K562 (cell line): ENCODE measurements at regions not wholly inside any gene's neighbourhood (a gene's known extent, or its start where the extent isn't known, plus 50 kb on each side); places are given as distances from the start of the nearest gene placed in this dataset.

Experiments
- ATAC-seq: fragments of 200-7000 bp; cut with Tn5 transposase; 3 replicates; pipeline ENCODE4 v1.9.1; 2020; ENCODE audit warnings: moderate library complexity
- BruUV-seq: library from RNA; stranded (reverse); fragments of 400-500 nt; replicated peaks from 2 replicates; lab custom pipeline; 2021; lab: Mats Ljungman, UMichigan
- CTCF ChIA-PET: fragments of 300-600 bp; formaldehyde crosslinking; extraction: SDS; loops from one replicate; lab custom pipeline; 2021; ENCODE audit warnings: low intra/inter-chr PET ratio; lab: Yijun Ruan, JAX
- POLR2A ChIA-PET: fragments of 300-600, 350-650 bp; sonication (Branson Sonifier 250); formaldehyde crosslinking; extraction: SDS; loops from one replicate; lab custom pipeline; 2021; ENCODE audit warnings: antibody characterized with exemption, inconsistent platforms; lab: Yijun Ruan, JAX
- DNase-seq, 4 experiments: peaks; one replicate each; pipeline versions ENCODE4 v3.0.0 to v3.0.0-alpha.2; 2011 to 2018; ENCODE audit warnings: low spot score in 3 of 4, mixed read lengths in 3 of 4; ENCODE audit errors: extremely low read depth in 1 of 4
- FAIRE-seq: peaks from 2 replicates; lab custom pipeline; 2011; peaks lifted over from hg19 to GRCh38; lab: Jason Lieb, UNC
- H2AFZ ChIP-seq: 2 replicates; pipeline ENCODE4 v1.6.0; 2011; ENCODE audit warnings: low read depth, low read length, control low read depth, inconsistent platforms
- H3K27ac ChIP-seq: fragments of 200-600 bp; 3 replicates; pipeline ENCODE4 v1.8.0; 2011; ENCODE audit warnings: low read depth, mild to moderate bottlenecking, control low read depth, inconsistent platforms, low read length, moderate library complexity, mixed read lengths; ENCODE audit errors: extremely low read depth
- H3K27me3 ChIP-seq, 2 experiments: fragments of 300-600 bp in 1 of 2; 2 replicates in 1 of 2; 3 replicates in 1 of 2; pipeline versions ENCODE4 v1.6.0 to v1.8.0; 2011; ENCODE audit warnings: inconsistent platforms in 2 of 2, low read length in 2 of 2, mild to moderate bottlenecking in 1 of 2, mixed read lengths in 1 of 2, moderate library complexity in 1 of 2; ENCODE audit not compliant: control insufficient read depth in 2 of 2, insufficient read depth in 2 of 2
- H3K36me3 ChIP-seq: fragments of 300-600 bp; 3 replicates; pipeline ENCODE4 v1.8.0; 2011; ENCODE audit warnings: mild to moderate bottlenecking, low read length, inconsistent platforms; ENCODE audit not compliant: control insufficient read depth, insufficient read depth
- H3K4me1 ChIP-seq, 2 experiments: fragments of 200-600 bp in 1 of 2; replicated peaks in 1 of 2; 2 replicates in 1 of 2; 3 replicates in 1 of 2; pipeline versions ENCODE4 v1.5.1 to v1.8.0; 2011; ENCODE audit warnings: inconsistent platforms in 2 of 2, low read length in 2 of 2, mild to moderate bottlenecking in 1 of 2, mixed read lengths in 1 of 2, moderate library complexity in 1 of 2; ENCODE audit not compliant: control insufficient read depth in 2 of 2, insufficient read depth in 2 of 2
- H3K4me2 ChIP-seq: 2 replicates; pipeline ENCODE4 v1.6.1; 2011; ENCODE audit warnings: low read length, control low read depth, inconsistent platforms, mixed read lengths; ENCODE audit not compliant: insufficient read depth
- H3K4me3 ChIP-seq: fragments of 200-600 bp; sonication (generic), shearing (Covaris generic); 2 replicates; pipeline ENCODE4 v1.5.1; 2016; ENCODE audit warnings: control low read depth, inconsistent platforms
- H3K79me2 ChIP-seq: fragments of 200-600 bp; 3 replicates; pipeline ENCODE4 v1.8.0; 2011; ENCODE audit warnings: low read length, inconsistent platforms; ENCODE audit not compliant: control insufficient read depth, insufficient read depth
- H3K9ac ChIP-seq, 2 experiments: 2 replicates each; pipeline versions ENCODE4 v1.6.0 to v1.6.1; 2011; ENCODE audit warnings: low read depth in 2 of 2, low read length in 2 of 2, control low read depth in 1 of 2, inconsistent platforms in 1 of 2, mild to moderate bottlenecking in 1 of 2, mixed read lengths in 1 of 2; ENCODE audit not compliant: insufficient read depth in 1 of 2
- H3K9me1 ChIP-seq: one replicate; pipeline ENCODE4 v1.6.0; 2011; ENCODE audit warnings: inconsistent platforms, mild to moderate bottlenecking, low read length, moderate library complexity; ENCODE audit not compliant: control insufficient read depth, insufficient read depth
- H3K9me3 ChIP-seq: replicated peaks from 2 replicates; pipeline ENCODE4 v1.5.1; 2011; ENCODE audit warnings: low read depth, low read length, inconsistent platforms; ENCODE audit not compliant: control insufficient read depth, insufficient read depth
- H4K20me1 ChIP-seq: replicated peaks from 2 replicates; pipeline ENCODE4 v1.6.1; 2011; ENCODE audit warnings: low read length, inconsistent platforms, mixed read lengths; ENCODE audit not compliant: control insufficient read depth, insufficient read depth
- ARHGAP35 ChIP-seq: fragments of 450-650 bp; IDR thresholded peaks from 2 replicates; pipeline ENCODE4 v1.6.1; 2018; ENCODE audit not compliant: partially characterized antibody
- CC2D1A ChIP-seq: fragments of 450-650 bp; IDR thresholded peaks from 2 replicates; pipeline ENCODE4 v1.6.1; 2017; ENCODE audit warnings: mild to moderate bottlenecking
- CREM ChIP-seq: IDR thresholded peaks from 2 replicates; pipeline ENCODE4 v1.6.1; 2014; ENCODE audit warnings: antibody characterized with exemption, low read depth
- CTCF ChIP-seq, 3 experiments: IDR thresholded peaks in 2 of 3; conservative IDR thresholded peaks in 1 of 3; 2 replicates each; pipeline ENCODE4 v1.5.1; 2011 to 2012; ENCODE audit warnings: low read length in 3 of 3, mild to moderate bottlenecking in 3 of 3, control low read depth in 2 of 3, improper control_type of control experiment in 1 of 3, inconsistent platforms in 1 of 3, low read depth in 1 of 3, mixed read lengths in 1 of 3, moderate library complexity in 1 of 3; ENCODE audit not compliant: insufficient read depth in 2 of 3
- LCOR ChIP-seq: sonication (generic); formaldehyde crosslinking; IDR thresholded peaks from 2 replicates; pipeline ENCODE4 v1.8.0; 2022; ENCODE audit warnings: mild to moderate bottlenecking, missing genetic modification reagents
- SAFB ChIP-seq: fragments of 200-400 bp; formaldehyde crosslinking; IDR thresholded peaks from 2 replicates; pipeline ENCODE4 v1.6.1; 2017; ENCODE audit warnings: low read depth, low read length, borderline replicate concordance
- U2AF1 ChIP-seq: fragments of 200-400 bp; formaldehyde crosslinking; optimal IDR thresholded peaks from 2 replicates; pipeline ENCODE3; 2017; ENCODE audit warnings: mild to moderate bottlenecking, low read depth, low read length, moderate library complexity
- ZNF639 ChIP-seq, 2 experiments: fragments of 200-800 bp in 1 of 2; sonication (Bioruptor generic) in 1 of 2; sonication (generic) in 1 of 2; formaldehyde crosslinking in 1 of 2; IDR thresholded peaks in 1 of 2; conservative IDR thresholded peaks in 1 of 2; 2 replicates each; pipeline versions ENCODE4 v1.5.0 to v1.6.1; 2016 to 2020; ENCODE audit warnings: missing compliant biosample characterization in 1 of 2, missing genetic modification characterization in 1 of 2, missing genetic modification reagents in 1 of 2
- WGBS: fragments of 100-300 bp; shearing (Covaris generic); methylation state at CpG from one replicate; pipeline ENCODE4 v1.1.6; 2016; ENCODE audit warnings: low coverage, mixed read lengths; ENCODE audit not compliant: insufficient coverage; ENCODE audit errors: missing lambda C conversion rate; 5-methylcytosine and 5-hydroxymethylcytosine counted together
- in situ Hi-C: fragments of 300-500 bp; cut with MboI; formaldehyde crosslinking; loops from 4 replicates; pipeline ENCODE4 v1.15.0; 2018; ENCODE audit warnings: inconsistent platforms, mixed read lengths
- intact Hi-C: fragments of 100-400 bp; cut with micrococcal nuclease; formaldehyde crosslinking; loops from 2 replicates; pipeline ENCODE4 v1.14.2; 2022

- TF ChIP-seq ZNF639 (CRISPR knock-in tag; conservative IDR thresholded peaks at IDR 0.05 in 1 of 2, IDR thresholded peaks at IDR 0.05 in 1 of 2), result no peak
- 0 out of 2 replicates have a peak, but pooled peaks have one; percentile 21 for TF ChIP-seq CC2D1A
- peak; percentile 48 to 71 (median 63) for TF ChIP-seq CTCF (IDR thresholded peaks at IDR 0.05 in 2 of 3, conservative IDR thresholded peaks at IDR 0.05 in 1 of 3; ENCODE audit: insufficient read depth in 2 of 3, low read depth in 1 of 3, low read length in 3 of 3)
- TF ChIP-seq SAFB, result no peak
- no peak for TF ChIP-seq CREM
- TF ChIP-seq U2AF1, result no peak
- TF ChIP-seq ARHGAP35, result no peak
- TF ChIP-seq LCOR, result no peak
These were observed 134.9 kb upstream of the ADCY2 start (continued) for GRCh38 chr5:7261049-7261448.

- Histone ChIP-seq H4K20me1 (no peaks in the 10 kb centered on the region), H3K27me3 (no peaks in the 10 kb centered on the region), H3K4me3 (no peak overlapping the region), H3K79me2 (no peaks in the 10 kb centered on the region), H3K4me2 (no peak overlapping the region), H3K9me3 (no peaks in the 10 kb centered on the region), H3K36me3 (no peaks in the 10 kb centered on the region), H3K27ac (no peak overlapping the region), H3K9me1 (no peaks in the 10 kb centered on the region), H3K9ac (no peak overlapping the region), H2AFZ (no peak overlapping the region), H3K4me1 (no peaks in the 10 kb centered on the region)
- in situ Hi-C loops, result no loop called here
- FAIRE-seq, result no peak
- intact Hi-C loops, result loop anchor here (1.0 to 5.0 kb wide), 3 partner anchors 130 to 554 kb away; no protein-coding TSS in a partner anchor
- no peak for ATAC-seq
- ChIA-PET CTCF (interaction anchor here (1.1 to 1.8 kb wide), 2 partner anchors 485 to 554 kb away, joined by 3 to 7 read pairs; no protein-coding TSS in a partner anchor), POLR2A (no interaction called here)
- no TSS peak for BruUV-seq
- DNase-seq, result no peak
- WGBS, result 3% methylated on average over 2 of the region's 2 CpGs
These were observed 134.0 kb upstream of the ADCY2 start for GRCh38 chr5:7261900-7262299.
